HepG2 (cell line): ENCODE measurements at regions not wholly inside any gene's neighbourhood (a gene's known extent, or its start where the extent isn't known, plus 50 kb on each side); places are given as distances from the start of the nearest gene placed in this dataset.

Experiments
- ATAC-seq: fragments of 200-7000 bp; cut with Tn5 transposase; 3 replicates; pipeline ENCODE4 v1.9.1; 2020; ENCODE audit warnings: mild to moderate bottlenecking, moderate library complexity
- BruUV-seq: library from RNA; stranded (reverse); fragments of 400-500 nt; replicated peaks from 2 replicates; lab custom pipeline; 2021; lab: Mats Ljungman, UMichigan
- CTCF ChIA-PET: fragments of 300-600 bp; formaldehyde crosslinking; extraction: SDS; loops from one replicate; lab custom pipeline; 2021; ENCODE audit warnings: low total read pairs, inconsistent platforms, low intra/inter-chr PET ratio; lab: Yijun Ruan, JAX
- POLR2A ChIA-PET: fragments of 350-600 bp; sonication (Branson Sonifier 250); formaldehyde crosslinking; loops from one replicate; lab custom pipeline; 2020; ENCODE audit warnings: antibody characterized with exemption, inconsistent platforms; lab: Yijun Ruan, JAX
- DNase-seq: peaks from one replicate; pipeline ENCODE4 v3.0.0-alpha.2; 2015; ENCODE audit warnings: low spot score
- FAIRE-seq: peaks from 3 replicates; lab custom pipeline; 2011; peaks lifted over from hg19 to GRCh38; lab: Jason Lieb, UNC
- H2AFZ ChIP-seq: one replicate; pipeline ENCODE4 v1.6.1; 2011; ENCODE audit warnings: low read length, inconsistent platforms
- H3K27ac ChIP-seq: fragments of 300-600 bp; 3 replicates; pipeline ENCODE4 v1.8.0; 2011; ENCODE audit warnings: mixed run types, mild to moderate bottlenecking, mixed read lengths, low read length, inconsistent platforms; ENCODE audit not compliant: insufficient read depth; ENCODE audit errors: extremely low read length
- H3K27me3 ChIP-seq, 2 experiments: fragments of 200-600 bp in 1 of 2; 2 replicates in 1 of 2; 3 replicates in 1 of 2; pipeline versions ENCODE4 v1.6.0 to v1.8.0; 2011; ENCODE audit warnings: low read length in 2 of 2, mild to moderate bottlenecking in 2 of 2, moderate library complexity in 2 of 2, inconsistent platforms in 1 of 2; ENCODE audit not compliant: insufficient read depth in 2 of 2, control insufficient read depth in 1 of 2
- H3K36me3 ChIP-seq, 2 experiments: fragments of 200-600 bp in 1 of 2; replicated peaks in 1 of 2; 2 replicates in 1 of 2; 3 replicates in 1 of 2; pipeline versions ENCODE4 v1.5.1 to v1.8.0; 2011; ENCODE audit warnings: low read length in 2 of 2, inconsistent platforms in 1 of 2; ENCODE audit not compliant: insufficient read depth in 2 of 2, control insufficient read depth in 1 of 2
- H3K4me1 ChIP-seq: 2 replicates; pipeline ENCODE4 v1.5.1; 2012; ENCODE audit warnings: low read length, inconsistent platforms; ENCODE audit not compliant: insufficient read depth
- H3K4me2 ChIP-seq: 2 replicates; pipeline ENCODE4 v1.6.0; 2011; ENCODE audit warnings: low read depth, low read length, inconsistent platforms
- H3K4me3 ChIP-seq, 3 experiments: fragments of 200-600 bp in 1 of 3; sonication (generic), shearing (Covaris generic) in 1 of 3; replicated peaks in 1 of 3; 2 replicates each; pipeline ENCODE4 v1.5.1; 2011 to 2016; ENCODE audit warnings: low read length in 3 of 3, inconsistent platforms in 2 of 3, low read depth in 2 of 3, mild to moderate bottlenecking in 2 of 3, control low read depth in 1 of 3, mixed read lengths in 1 of 3; ENCODE audit not compliant: insufficient read depth in 1 of 3
- H3K79me2 ChIP-seq: one replicate; pipeline ENCODE4 v1.6.1; 2011; ENCODE audit warnings: low read length, inconsistent platforms; ENCODE audit not compliant: insufficient read depth
- H3K9ac ChIP-seq: 2 replicates; pipeline ENCODE4 v1.6.0; 2011; ENCODE audit warnings: mild to moderate bottlenecking, low read depth, low read length, inconsistent platforms; ENCODE audit not compliant: insufficient read depth
- H3K9me3 ChIP-seq: 2 replicates; pipeline ENCODE4 v1.5.1; 2012; ENCODE audit warnings: mild to moderate bottlenecking, low read length
- H4K20me1 ChIP-seq: 2 replicates; pipeline ENCODE4 v1.6.0; 2011; ENCODE audit warnings: inconsistent platforms, mild to moderate bottlenecking, low read length, moderate library complexity; ENCODE audit not compliant: insufficient read depth
- BHLHE40 ChIP-seq: IDR thresholded peaks from 2 replicates; pipeline ENCODE4 v1.6.1; 2011; ENCODE audit warnings: low read length, improper control_type of control experiment
- TEAD3 ChIP-seq: optimal IDR thresholded peaks from 2 replicates; pipeline ENCODE3; 2016; ENCODE audit warnings: borderline replicate concordance
- ZFP36 ChIP-seq: fragments of 150-350 bp; IDR thresholded peaks from 2 replicates; pipeline ENCODE4 v1.6.1; 2018; ENCODE audit warnings: borderline replicate concordance, low read length, low read depth; ENCODE audit not compliant: partially characterized antibody
- ZNF224 ChIP-seq: sonication (generic); formaldehyde crosslinking; IDR thresholded peaks from 2 replicates; pipeline ENCODE4 v1.5.0; 2020; ENCODE audit warnings: mild to moderate bottlenecking, missing genetic modification reagents
- ZNF382 ChIP-seq: sonication (generic); formaldehyde crosslinking; IDR thresholded peaks from 2 replicates; pipeline ENCODE4 v1.5.0; 2020; ENCODE audit warnings: missing genetic modification reagents, mild to moderate bottlenecking, borderline replicate concordance
- WGBS: methylation state at CpG from one replicate; pipeline ENCODE4 v1.1.6; 2017; ENCODE audit warnings: low lambda C conversion rate; 5-methylcytosine and 5-hydroxymethylcytosine counted together
- in situ Hi-C: cut with HindIII; loops from 2 replicates; pipeline ENCODE4 v1.10.0; 2017; ENCODE audit warnings: low pct_unique_long_range_greater_than_20kb; ENCODE audit not compliant: extremely low pct_ligation_motif_present
- intact Hi-C: fragments of 100-400 bp; cut with micrococcal nuclease; formaldehyde crosslinking; loops from one replicate; pipeline ENCODE4 v1.10.0; 2022; ENCODE audit not compliant: unreplicated experiment
- TF ChIP-seq, protein P1 (sequence below): sonication (generic); formaldehyde crosslinking; IDR thresholded peaks from one replicate; pipeline ENCODE4 v1.5.1; 2020; ENCODE audit warnings: mild to moderate bottlenecking, missing genetic modification reagents; ENCODE audit errors: not compliant biosample characterization
- TF ChIP-seq, protein P2 (sequence below): sonication (generic); formaldehyde crosslinking; IDR thresholded peaks from 2 replicates; pipeline ENCODE4 v1.5.1; 2020; ENCODE audit warnings: missing genetic modification reagents, mild to moderate bottlenecking, borderline replicate concordance
- TF ChIP-seq, protein P3 (sequence below): sonication (generic); formaldehyde crosslinking; IDR thresholded peaks from 2 replicates; pipeline ENCODE4 v1.4.0; 2020; ENCODE audit warnings: missing genetic modification reagents, borderline replicate concordance

DNA sequence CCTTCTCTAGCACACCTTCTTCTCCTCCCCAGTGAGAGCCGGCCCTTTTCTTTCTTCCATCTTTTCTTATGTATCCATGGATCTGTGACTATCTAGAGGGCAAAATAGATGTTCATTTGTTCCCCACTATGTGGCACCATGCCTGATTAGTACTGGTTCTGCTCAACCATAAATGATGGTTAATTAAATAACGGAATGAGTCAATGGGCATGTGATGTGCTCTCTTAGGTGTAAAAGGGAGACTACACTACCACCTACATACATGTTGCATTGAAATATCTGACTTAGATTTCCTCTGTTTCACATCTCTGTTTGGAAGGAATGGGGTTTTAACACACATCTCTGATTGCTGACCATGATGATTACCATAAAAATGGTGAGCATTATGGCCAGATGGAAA, 116.5 kb downstream of the BTG1 start (continued):
- TF ChIP-seq, protein P1, sequence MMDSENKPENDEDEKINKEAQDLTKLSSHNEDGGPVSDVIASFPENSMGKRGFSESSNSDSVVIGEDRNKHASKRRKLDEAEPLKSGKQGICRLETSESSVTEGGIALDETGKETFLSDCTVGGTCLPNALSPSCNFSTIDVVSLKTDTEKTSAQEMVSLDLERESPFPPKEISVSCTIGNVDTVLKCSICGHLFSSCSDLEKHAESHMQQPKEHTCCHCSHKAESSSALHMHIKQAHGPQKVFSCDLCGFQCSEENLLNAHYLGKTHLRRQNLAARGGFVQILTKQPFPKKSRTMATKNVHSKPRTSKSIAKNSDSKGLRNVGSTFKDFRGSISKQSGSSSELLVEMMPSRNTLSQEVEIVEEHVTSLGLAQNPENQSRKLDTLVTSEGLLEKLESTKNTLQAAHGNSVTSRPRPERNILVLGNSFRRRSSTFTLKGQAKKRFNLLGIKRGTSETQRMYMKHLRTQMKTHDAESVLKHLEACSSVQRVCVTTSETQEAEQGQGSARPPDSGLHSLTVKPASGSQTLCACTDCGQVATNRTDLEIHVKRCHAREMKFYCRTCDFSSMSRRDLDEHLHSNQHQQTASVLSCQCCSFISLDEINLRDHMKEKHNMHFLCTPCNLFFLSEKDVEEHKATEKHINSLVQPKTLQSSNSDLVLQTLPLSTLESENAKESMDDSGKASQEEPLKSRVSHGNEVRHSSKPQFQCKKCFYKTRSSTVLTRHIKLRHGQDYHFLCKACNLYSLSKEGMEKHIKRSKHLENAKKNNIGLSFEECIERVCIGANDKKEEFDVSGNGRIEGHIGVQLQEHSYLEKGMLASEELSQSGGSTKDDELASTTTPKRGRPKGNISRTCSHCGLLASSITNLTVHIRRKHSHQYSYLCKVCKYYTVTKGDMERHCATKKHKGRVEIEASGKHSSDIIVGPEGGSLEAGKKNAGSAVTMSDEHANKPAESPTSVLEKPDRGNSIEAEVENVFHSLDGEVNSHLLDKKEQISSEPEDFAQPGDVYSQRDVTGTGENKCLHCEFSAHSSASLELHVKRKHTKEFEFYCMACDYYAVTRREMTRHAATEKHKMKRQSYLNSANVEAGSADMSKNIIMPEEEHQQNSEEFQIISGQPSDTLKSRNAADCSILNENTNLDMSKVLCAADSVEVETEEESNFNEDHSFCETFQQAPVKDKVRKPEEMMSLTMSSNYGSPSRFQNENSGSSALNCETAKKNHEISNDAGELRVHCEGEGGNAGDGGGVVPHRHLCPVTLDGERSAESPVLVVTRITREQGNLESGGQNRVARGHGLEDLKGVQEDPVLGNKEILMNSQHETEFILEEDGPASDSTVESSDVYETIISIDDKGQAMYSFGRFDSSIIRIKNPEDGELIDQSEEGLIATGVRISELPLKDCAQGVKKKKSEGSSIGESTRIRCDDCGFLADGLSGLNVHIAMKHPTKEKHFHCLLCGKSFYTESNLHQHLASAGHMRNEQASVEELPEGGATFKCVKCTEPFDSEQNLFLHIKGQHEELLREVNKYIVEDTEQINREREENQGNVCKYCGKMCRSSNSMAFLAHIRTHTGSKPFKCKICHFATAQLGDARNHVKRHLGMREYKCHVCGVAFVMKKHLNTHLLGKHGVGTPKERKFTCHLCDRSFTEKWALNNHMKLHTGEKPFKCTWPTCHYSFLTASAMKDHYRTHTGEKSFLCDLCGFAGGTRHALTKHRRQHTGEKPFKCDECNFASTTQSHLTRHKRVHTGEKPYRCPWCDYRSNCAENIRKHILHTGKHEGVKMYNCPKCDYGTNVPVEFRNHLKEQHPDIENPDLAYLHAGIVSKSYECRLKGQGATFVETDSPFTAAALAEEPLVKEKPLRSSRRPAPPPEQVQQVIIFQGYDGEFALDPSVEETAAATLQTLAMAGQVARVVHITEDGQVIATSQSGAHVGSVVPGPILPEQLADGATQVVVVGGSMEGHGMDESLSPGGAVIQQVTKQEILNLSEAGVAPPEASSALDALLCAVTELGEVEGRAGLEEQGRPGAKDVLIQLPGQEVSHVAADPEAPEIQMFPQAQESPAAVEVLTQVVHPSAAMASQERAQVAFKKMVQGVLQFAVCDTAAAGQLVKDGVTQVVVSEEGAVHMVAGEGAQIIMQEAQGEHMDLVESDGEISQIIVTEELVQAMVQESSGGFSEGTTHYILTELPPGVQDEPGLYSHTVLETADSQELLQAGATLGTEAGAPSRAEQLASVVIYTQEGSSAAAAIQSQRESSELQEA: no peak
- TF ChIP-seq, protein P2, sequence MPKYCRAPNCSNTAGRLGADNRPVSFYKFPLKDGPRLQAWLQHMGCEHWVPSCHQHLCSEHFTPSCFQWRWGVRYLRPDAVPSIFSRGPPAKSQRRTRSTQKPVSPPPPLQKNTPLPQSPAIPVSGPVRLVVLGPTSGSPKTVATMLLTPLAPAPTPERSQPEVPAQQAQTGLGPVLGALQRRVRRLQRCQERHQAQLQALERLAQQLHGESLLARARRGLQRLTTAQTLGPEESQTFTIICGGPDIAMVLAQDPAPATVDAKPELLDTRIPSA (CRISPR knock-in tag): no peak
- TF ChIP-seq BHLHE40: no peak

DNA sequence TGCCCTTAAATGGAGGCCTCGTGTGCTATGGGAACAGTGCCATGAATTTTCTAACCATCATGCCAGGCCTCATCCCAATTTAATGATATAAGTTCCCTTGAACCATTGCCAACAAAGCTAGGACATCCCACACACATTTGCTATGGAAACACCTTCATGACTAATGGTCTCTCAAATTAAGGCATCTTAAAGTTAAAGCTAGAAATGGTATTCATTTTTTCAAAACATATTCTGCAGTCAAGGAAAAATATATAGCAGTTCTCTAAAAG, 117.3 kb downstream of the BTG1 start:
- H3K4me3 ChIP-seq: no peak overlapping the region
- no peak overlapping the region for H3K27ac ChIP-seq
- intact Hi-C loops: no loop called here
- CTCF ChIA-PET: no interaction called here
- in situ Hi-C loops: no loop called here
- no peaks in the 10 kb centered on the region for H3K4me1 ChIP-seq
- no TSS peak for BruUV-seq
- no peak overlapping the region for H3K9ac ChIP-seq
- no peaks in the 10 kb centered on the region for H3K36me3 ChIP-seq
- ATAC-seq (no peak), DNase-seq (no peak), FAIRE-seq (no peak)
- no peaks in the 10 kb centered on the region for H3K9me3 ChIP-seq
- WGBS: 3% methylated on average over 1 of the region's 1 CpG
- no peak overlapping the region for H2AFZ ChIP-seq
- H3K4me2 ChIP-seq: no peak overlapping the region
- H4K20me1 ChIP-seq: no peaks in the 10 kb centered on the region
- H3K27me3 ChIP-seq: no peaks in the 10 kb centered on the region; a peak in 1 of 5 replicates
- no peak for TF ChIP-seq ZNF224
- TF ChIP-seq TEAD3 (CRISPR knock-in tag): no peak
- no peak for TF ChIP-seq ZNF382
- TF ChIP-seq ZFP36: no peak
- TF ChIP-seq, protein P3, sequence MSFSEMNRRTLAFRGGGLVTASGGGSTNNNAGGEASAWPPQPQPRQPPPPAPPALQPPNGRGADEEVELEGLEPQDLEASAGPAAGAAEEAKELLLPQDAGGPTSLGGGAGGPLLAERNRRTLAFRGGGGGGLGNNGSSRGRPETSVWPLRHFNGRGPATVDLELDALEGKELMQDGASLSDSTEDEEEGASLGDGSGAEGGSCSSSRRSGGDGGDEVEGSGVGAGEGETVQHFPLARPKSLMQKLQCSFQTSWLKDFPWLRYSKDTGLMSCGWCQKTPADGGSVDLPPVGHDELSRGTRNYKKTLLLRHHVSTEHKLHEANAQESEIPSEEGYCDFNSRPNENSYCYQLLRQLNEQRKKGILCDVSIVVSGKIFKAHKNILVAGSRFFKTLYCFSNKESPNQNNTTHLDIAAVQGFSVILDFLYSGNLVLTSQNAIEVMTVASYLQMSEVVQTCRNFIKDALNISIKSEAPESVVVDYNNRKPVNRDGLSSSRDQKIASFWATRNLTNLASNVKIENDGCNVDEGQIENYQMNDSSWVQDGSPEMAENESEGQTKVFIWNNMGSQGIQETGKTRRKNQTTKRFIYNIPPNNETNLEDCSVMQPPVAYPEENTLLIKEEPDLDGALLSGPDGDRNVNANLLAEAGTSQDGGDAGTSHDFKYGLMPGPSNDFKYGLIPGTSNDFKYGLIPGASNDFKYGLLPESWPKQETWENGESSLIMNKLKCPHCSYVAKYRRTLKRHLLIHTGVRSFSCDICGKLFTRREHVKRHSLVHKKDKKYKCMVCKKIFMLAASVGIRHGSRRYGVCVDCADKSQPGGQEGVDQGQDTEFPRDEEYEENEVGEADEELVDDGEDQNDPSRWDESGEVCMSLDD: no peak
- TF ChIP-seq, all 625 proteins: peak for 0
- POLR2A ChIA-PET: no interaction called here
- no peaks in the 10 kb centered on the region for H3K79me2 ChIP-seq
